Smooth muscle cell (in vitro differentiated cells): ENCODE measurements at regions not wholly inside any gene's neighbourhood (a gene's known extent, or its start where the extent isn't known, plus 50 kb on each side); places are given as distances from the start of the nearest gene placed in this dataset.
"Not testable (repeated sequence)": the region's sequence is repeated elsewhere in the genome, so short reads cannot be mapped to it uniquely, and the experiment has no call there.

Experiments used
- DNase-seq: peaks from one replicate; lab custom pipeline; 2025; ENCODE audit not compliant: unreplicated experiment; lab: John Stamatoyannopoulos, UW
- H2AFZ ChIP-seq: fragments of 200-600 bp; sonication (generic); 2 replicates; pipeline ENCODE4 v1.6.0; 2016; ENCODE audit warnings: antibody characterized with exemption, low read depth, mild to moderate bottlenecking
- H3F3A ChIP-seq: fragments of 200-600 bp; sonication (generic); 2 replicates; pipeline ENCODE4 v1.6.0; 2017; ENCODE audit warnings: antibody characterized with exemption, low read depth
- H3K27ac ChIP-seq: fragments of 200-600 bp; sonication (generic); 2 replicates; pipeline ENCODE4 v1.5.1; 2016; ENCODE audit warnings: low read depth, mild to moderate bottlenecking
- H3K27me3 ChIP-seq: fragments of 200-600 bp; sonication (generic); 2 replicates; pipeline ENCODE4 v1.6.1; 2016; ENCODE audit warnings: low read depth, mild to moderate bottlenecking
- H3K36me3 ChIP-seq: fragments of 200-600 bp; sonication (generic); 2 replicates; pipeline ENCODE4 v1.5.1; 2016; ENCODE audit warnings: low read depth
- H3K4me1 ChIP-seq: fragments of 200-600 bp; sonication (generic); 2 replicates; pipeline ENCODE4 v1.5.1; 2016; ENCODE audit warnings: low read depth
- H3K4me2 ChIP-seq: fragments of 200-600 bp; sonication (generic); 2 replicates; pipeline ENCODE4 v1.6.0; 2016; ENCODE audit warnings: mild to moderate bottlenecking
- H3K4me3 ChIP-seq: fragments of 200-600 bp; sonication (generic); 2 replicates; pipeline ENCODE4 v1.5.1; 2016; ENCODE audit warnings: mild to moderate bottlenecking
- H3K79me2 ChIP-seq: fragments of 200-600 bp; sonication (generic); 2 replicates; pipeline ENCODE4 v1.6.0; 2016; ENCODE audit warnings: low read depth, mild to moderate bottlenecking
- H3K9ac ChIP-seq: fragments of 200-600 bp; sonication (generic); 2 replicates; pipeline ENCODE4 v1.6.0; 2016; ENCODE audit warnings: low read depth
- H3K9me3 ChIP-seq: fragments of 200-600 bp; sonication (generic); replicated peaks from 2 replicates; pipeline ENCODE4 v1.5.1; 2016; ENCODE audit warnings: low read depth
- H4K20me1 ChIP-seq: fragments of 200-600 bp; sonication (generic); 2 replicates; pipeline ENCODE4 v1.6.0; 2016; ENCODE audit warnings: low read depth
- WGBS: methylation state at CpG from one replicate; pipeline ENCODE4 v1.1.7; 2016; ENCODE audit warnings: low lambda C conversion rate; 5-methylcytosine and 5-hydroxymethylcytosine counted together
- TF ChIP-seq, protein P1 (sequence below): fragments of 200-600 bp; sonication (generic); IDR thresholded peaks from 2 replicates; pipeline ENCODE4 v1.5.1; 2017; ENCODE audit warnings: borderline replicate concordance, mild to moderate bottlenecking, antibody characterized with exemption; ENCODE audit not compliant: insufficient read depth, poor library complexity, severe bottlenecking

DNA sequence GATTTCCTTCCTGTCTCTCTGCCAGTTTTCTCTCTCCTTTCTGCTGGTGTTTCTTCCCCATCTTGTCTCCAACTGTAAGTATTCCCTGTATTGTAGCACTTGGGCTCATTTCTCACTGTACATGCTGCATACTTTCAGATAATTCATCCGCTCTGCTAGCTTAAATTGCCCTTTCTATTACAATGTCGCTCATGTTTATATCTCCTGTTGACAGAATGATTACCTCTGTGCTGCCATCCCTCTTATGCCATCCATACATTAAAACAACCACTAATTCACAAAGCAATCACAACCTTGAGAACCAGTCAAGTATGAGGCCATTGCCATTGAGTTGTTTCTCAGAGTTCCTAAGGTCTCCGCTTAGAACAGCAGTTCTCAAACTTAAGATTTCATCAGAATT is 107.5 kb upstream of the SOX2 start:
- Histone ChIP-seq H3F3A (no peaks in the 10 kb centered on the region), H4K20me1 (no peaks in the 10 kb centered on the region), H3K36me3 (no peaks in the 10 kb centered on the region)

DNA sequence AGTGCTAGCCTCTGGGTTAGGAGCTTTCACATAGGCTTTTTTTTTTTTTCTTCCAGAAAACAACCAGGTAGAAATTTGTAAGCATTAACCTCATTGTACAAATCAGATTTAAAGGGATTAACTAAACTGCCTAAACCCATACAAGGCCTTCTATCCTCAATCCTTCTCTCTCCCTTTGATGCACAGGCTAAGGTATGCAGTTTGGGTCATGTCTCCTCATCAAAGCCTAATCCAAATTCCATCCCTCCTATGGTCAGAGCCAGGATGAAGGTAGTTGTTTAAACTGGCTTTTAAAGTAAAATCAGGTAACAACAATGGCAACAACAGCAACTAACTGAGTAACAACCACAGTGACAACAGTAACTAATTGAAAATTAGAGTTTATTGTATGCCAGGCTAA is 115.6 kb upstream of the SOX2 start:
- TF ChIP-seq, protein P1, sequence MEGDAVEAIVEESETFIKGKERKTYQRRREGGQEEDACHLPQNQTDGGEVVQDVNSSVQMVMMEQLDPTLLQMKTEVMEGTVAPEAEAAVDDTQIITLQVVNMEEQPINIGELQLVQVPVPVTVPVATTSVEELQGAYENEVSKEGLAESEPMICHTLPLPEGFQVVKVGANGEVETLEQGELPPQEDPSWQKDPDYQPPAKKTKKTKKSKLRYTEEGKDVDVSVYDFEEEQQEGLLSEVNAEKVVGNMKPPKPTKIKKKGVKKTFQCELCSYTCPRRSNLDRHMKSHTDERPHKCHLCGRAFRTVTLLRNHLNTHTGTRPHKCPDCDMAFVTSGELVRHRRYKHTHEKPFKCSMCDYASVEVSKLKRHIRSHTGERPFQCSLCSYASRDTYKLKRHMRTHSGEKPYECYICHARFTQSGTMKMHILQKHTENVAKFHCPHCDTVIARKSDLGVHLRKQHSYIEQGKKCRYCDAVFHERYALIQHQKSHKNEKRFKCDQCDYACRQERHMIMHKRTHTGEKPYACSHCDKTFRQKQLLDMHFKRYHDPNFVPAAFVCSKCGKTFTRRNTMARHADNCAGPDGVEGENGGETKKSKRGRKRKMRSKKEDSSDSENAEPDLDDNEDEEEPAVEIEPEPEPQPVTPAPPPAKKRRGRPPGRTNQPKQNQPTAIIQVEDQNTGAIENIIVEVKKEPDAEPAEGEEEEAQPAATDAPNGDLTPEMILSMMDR = no peak
- Histone ChIP-seq H3K9me3 (no peaks in the 10 kb centered on the region), H3K4me2 (no peak overlapping the region)

More for the DNA sequence above, 107.5 kb upstream of the SOX2 start:
- Histone ChIP-seq H3K27me3 (no peaks in the 10 kb centered on the region), H3K4me1 (peaks cover 9% of the 10 kb centered on the region), H2AFZ (no peak overlapping the region), H3K9ac (no peak overlapping the region), H3K9me3 (no peaks in the 10 kb centered on the region), H3K4me3 (no peak overlapping the region), H3K79me2 (no peaks in the 10 kb centered on the region), H3K4me2 (no peak overlapping the region), H3K27ac (no peak overlapping the region)
- DNase-seq = no peak
- 97% methylated on average over 3 of the region's 3 CpGs for WGBS
- TF ChIP-seq, protein P1 = no peak

DNA sequence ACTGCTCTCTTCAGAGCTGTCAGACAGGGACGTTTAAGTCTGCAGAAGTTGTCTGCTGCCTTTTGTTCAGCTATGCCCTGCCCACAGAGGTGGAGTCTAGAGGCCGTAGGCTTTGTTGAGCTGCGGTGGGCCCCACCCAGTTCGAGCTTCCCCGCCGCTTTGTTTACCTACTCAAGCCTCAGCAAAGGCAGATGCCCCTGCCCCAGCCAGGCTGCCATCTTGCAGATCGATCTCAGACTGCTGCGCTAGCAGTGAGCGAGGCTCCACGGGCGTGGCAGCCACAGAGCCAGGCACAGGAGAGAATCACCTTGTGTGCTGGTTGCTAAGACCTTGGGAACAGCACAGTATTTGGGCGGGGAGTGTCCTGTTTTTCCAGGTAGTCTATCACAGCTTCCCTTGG is 120.8 kb upstream of the SOX2 start:
- not testable (repeated sequence) for H3K4me3 ChIP-seq, DNase-seq, H3K27ac ChIP-seq, H3K4me2 ChIP-seq, H3K9ac ChIP-seq, H3K9me3 ChIP-seq, H3K27me3 ChIP-seq, H3K36me3 ChIP-seq, H4K20me1 ChIP-seq, H3F3A ChIP-seq, H3K79me2 ChIP-seq, H2AFZ ChIP-seq
- WGBS = 86% methylated on average over 12 of the region's 12 CpGs
- peaks cover 11% of the 10 kb centered on the region for H3K4me1 ChIP-seq

More for the DNA sequence above, 115.6 kb upstream of the SOX2 start:
- Histone ChIP-seq H3K9ac (no peak overlapping the region), H3K79me2 (no peaks in the 10 kb centered on the region), H3K4me3 (no peak overlapping the region), H3F3A (no peaks in the 10 kb centered on the region), H3K36me3 (no peaks in the 10 kb centered on the region), H3K27ac (no peak overlapping the region), H3K27me3 (no peaks in the 10 kb centered on the region), H2AFZ (no peak overlapping the region), H4K20me1 (no peaks in the 10 kb centered on the region), H3K4me1 (peaks cover 16% of the 10 kb centered on the region)
- no peak for DNase-seq

DNA sequence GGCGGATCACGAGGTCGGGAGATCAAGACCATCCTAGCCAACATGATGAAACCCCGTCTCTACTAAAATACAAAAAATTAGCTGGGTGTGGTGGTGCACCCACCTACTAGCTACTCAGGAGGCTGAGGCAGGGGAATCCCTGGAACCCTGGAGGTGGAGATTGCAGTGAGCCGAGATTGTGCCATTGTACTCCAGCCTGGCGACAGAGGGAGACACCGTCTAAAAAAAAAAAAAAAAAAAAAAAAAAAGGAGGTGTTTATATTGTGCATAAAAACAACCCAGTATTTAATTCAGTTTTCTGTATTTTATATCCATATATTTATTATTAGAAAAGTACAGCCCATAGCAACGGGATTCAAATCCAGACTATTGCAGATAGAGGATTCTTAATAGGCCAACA is 129.1 kb upstream of the SOX2 start:
- Histone ChIP-seq H3K4me2 (no peak overlapping the region), H3K9me3 (no peaks in the 10 kb centered on the region), H2AFZ (no peak overlapping the region), H3F3A (no peaks in the 10 kb centered on the region), H3K79me2 (no peaks in the 10 kb centered on the region), H3K27ac (no peak overlapping the region), H3K4me3 (no peak overlapping the region), H3K9ac (no peak overlapping the region), H3K27me3 (no peaks in the 10 kb centered on the region), H4K20me1 (no peaks in the 10 kb centered on the region), H3K4me1 (no peaks in the 10 kb centered on the region), H3K36me3 (no peaks in the 10 kb centered on the region)
- 82% methylated on average over 8 of the region's 8 CpGs for WGBS
- DNase-seq = no peak
- TF ChIP-seq, protein P1 = no peak
